SK-N-SH (cell line): ENCODE measurements at regions not wholly inside any gene's neighbourhood (a gene's known extent, or its start where the extent isn't known, plus 50 kb on each side); places are given as distances from the start of the nearest gene placed in this dataset.

Experiments used
- CTCF ChIA-PET: fragments of 300-600, 350-600 bp; formaldehyde crosslinking; extraction: SDS; loops from one replicate; lab custom pipeline; 2021; lab: Yijun Ruan, JAX
- POLR2A ChIA-PET: fragments of 350-600 bp; sonication (Branson Sonifier 250); formaldehyde crosslinking; extraction: SDS; loops from one replicate; lab custom pipeline; 2020; ENCODE audit warnings: antibody characterized with exemption, inconsistent platforms; lab: Yijun Ruan, JAX
- DNase-seq: peaks from one replicate; pipeline ENCODE4 v3.0.0; 2012
- H2AFZ ChIP-seq: fragments of 200-600 bp; sonication (generic); 2 replicates; pipeline ENCODE4 v1.8.1; 2016; ENCODE audit warnings: antibody characterized with exemption, mild to moderate bottlenecking, low read depth
- H3F3A ChIP-seq: fragments of 200-600 bp; sonication (generic); replicated peaks from 2 replicates; pipeline ENCODE3; 2016; ENCODE audit warnings: antibody characterized with exemption, mild to moderate bottlenecking; ENCODE audit not compliant: insufficient read depth
- H3K27ac ChIP-seq, 2 experiments: fragments of 200-500 bp in 1 of 2; fragments of 200-600 bp in 1 of 2; sonication (Bioruptor generic) in 1 of 2; sonication (generic), shearing (Covaris generic) in 1 of 2; 2 replicates each; pipeline versions ENCODE4 v1.5.1 to v1.6.1; 2014 to 2016; ENCODE audit warnings: low read depth in 2 of 2, inconsistent platforms in 1 of 2, low read length in 1 of 2, mild to moderate bottlenecking in 1 of 2, mixed read lengths in 1 of 2
- H3K27me3 ChIP-seq: fragments of 200-600 bp; sonication (generic), shearing (Covaris generic); 2 replicates; pipeline ENCODE4 v1.6.1; 2016; ENCODE audit warnings: mixed run types; ENCODE audit not compliant: insufficient read depth
- H3K36me3 ChIP-seq, 2 experiments: fragments of 200-500 bp in 1 of 2; fragments of 200-600 bp in 1 of 2; sonication (Bioruptor generic) in 1 of 2; sonication (generic) in 1 of 2; replicated peaks in 1 of 2; 2 replicates each; pipeline versions ENCODE3 to v1.5.1; 2014 to 2016; ENCODE audit warnings: low read length in 1 of 2, mild to moderate bottlenecking in 1 of 2; ENCODE audit not compliant: insufficient read depth in 2 of 2, control insufficient read depth in 1 of 2
- H3K4me1 ChIP-seq, 2 experiments: fragments of 200-500 bp in 1 of 2; fragments of 200-600 bp in 1 of 2; sonication (Bioruptor generic) in 1 of 2; sonication (generic), shearing (Covaris generic) in 1 of 2; 2 replicates each; pipeline versions ENCODE4 v1.5.1 to v1.6.1; 2014 to 2016; ENCODE audit warnings: low read depth in 1 of 2, low read length in 1 of 2, mixed run types in 1 of 2; ENCODE audit not compliant: insufficient read depth in 2 of 2, control insufficient read depth in 1 of 2
- H3K4me2 ChIP-seq: fragments of 200-600 bp; sonication (generic), shearing (Covaris generic); 2 replicates; pipeline ENCODE4 v1.6.1; 2017; ENCODE audit warnings: mixed run types
- H3K4me3 ChIP-seq, 2 experiments: fragments of 200-500 bp in 1 of 2; fragments of 200-600 bp in 1 of 2; sonication (Bioruptor generic) in 1 of 2; sonication (generic), shearing (Covaris generic) in 1 of 2; 2 replicates each; pipeline versions ENCODE4 v1.5.1 to v1.8.1; 2014 to 2016; ENCODE audit warnings: low read depth in 2 of 2, inconsistent platforms in 1 of 2, low read length in 1 of 2, mild to moderate bottlenecking in 1 of 2, mixed read lengths in 1 of 2, moderate library complexity in 1 of 2
- H3K79me2 ChIP-seq: fragments of 200-600 bp; sonication (generic); 2 replicates; pipeline ENCODE4 v1.8.1; 2017; ENCODE audit warnings: mild to moderate bottlenecking; ENCODE audit not compliant: insufficient read depth
- H3K9ac ChIP-seq: fragments of 200-600 bp; sonication (generic); 2 replicates; pipeline ENCODE4 v1.6.1; 2017; ENCODE audit warnings: mixed run types
- H3K9me2 ChIP-seq: fragments of 200-600 bp; sonication (generic); 2 replicates; pipeline ENCODE4 v1.6.1; 2017; ENCODE audit warnings: mixed run types
- H3K9me3 ChIP-seq: fragments of 200-600 bp; sonication (generic); 2 replicates; pipeline ENCODE4 v1.6.1; 2017; ENCODE audit warnings: mixed run types, mild to moderate bottlenecking, moderate library complexity
- H4K20me1 ChIP-seq: fragments of 200-600 bp; sonication (generic); 2 replicates; pipeline ENCODE4 v1.6.1; 2017; ENCODE audit warnings: mild to moderate bottlenecking, mixed run types; ENCODE audit not compliant: insufficient read depth
- CHD2 ChIP-seq: fragments of 150-350 bp; IDR thresholded peaks from 2 replicates; pipeline ENCODE4 v1.6.1; 2018; ENCODE audit warnings: low read length; ENCODE audit not compliant: partially characterized antibody
- EP300 ChIP-seq, 2 experiments: IDR thresholded peaks; 2 replicates each; pipeline versions ENCODE4 v1.4.0 to v1.6.1; 2012; ENCODE audit warnings: borderline replicate concordance in 1 of 2, low read depth in 1 of 2, low read length in 1 of 2
- EZH2phosphoT487 ChIP-seq: fragments of 200-600 bp; sonication (generic); IDR thresholded peaks from 2 replicates; pipeline ENCODE4 v1.6.1; 2017; ENCODE audit warnings: low read depth, mixed run types, mild to moderate bottlenecking, antibody characterized with exemption, moderate library complexity, borderline replicate concordance
- FOXM1 ChIP-seq: IDR thresholded peaks from 2 replicates; pipeline ENCODE4 v1.4.0; 2012; ENCODE audit warnings: low read depth, mild to moderate bottlenecking
- GABPA ChIP-seq: IDR thresholded peaks from 2 replicates; pipeline ENCODE4 v1.4.0; 2012; ENCODE audit warnings: low read depth, mild to moderate bottlenecking
- JUND ChIP-seq: IDR thresholded peaks from 2 replicates; pipeline ENCODE4 v1.4.0; 2012
- MEF2A ChIP-seq: IDR thresholded peaks from 2 replicates; pipeline ENCODE4 v1.4.0; 2012; ENCODE audit warnings: low read depth, borderline replicate concordance
- MXI1 ChIP-seq: IDR thresholded peaks from 2 replicates; pipeline ENCODE4 v1.6.1; 2012; ENCODE audit warnings: mild to moderate bottlenecking, low read depth, low read length, improper control_type of control experiment
- POLR2AphosphoS5 ChIP-seq: IDR thresholded peaks from 2 replicates; pipeline ENCODE4 v1.6.1; 2012; ENCODE audit warnings: low read depth, low read length
- RAD21 ChIP-seq: IDR thresholded peaks from 2 replicates; pipeline ENCODE4 v1.6.1; 2012; ENCODE audit warnings: mild to moderate bottlenecking, low read length
- RXRA ChIP-seq: IDR thresholded peaks from 2 replicates; pipeline ENCODE4 v1.4.0; 2012; ENCODE audit warnings: low read depth, mild to moderate bottlenecking, borderline replicate concordance
- TAF1 ChIP-seq: IDR thresholded peaks from 2 replicates; pipeline ENCODE4 v1.6.1; 2012; ENCODE audit warnings: low read depth, mild to moderate bottlenecking, low read length, moderate library complexity, borderline replicate concordance
- TEAD4 ChIP-seq: IDR thresholded peaks from 2 replicates; pipeline ENCODE4 v1.4.0; 2012; ENCODE audit warnings: mild to moderate bottlenecking, borderline replicate concordance; ENCODE audit not compliant: insufficient read depth
- WGBS: methylation state at CpG from one replicate; pipeline ENCODE4 v1.1.6; 2017; ENCODE audit warnings: low lambda C conversion rate; 5-methylcytosine and 5-hydroxymethylcytosine counted together
- TF ChIP-seq, protein P1 (sequence below): IDR thresholded peaks from 2 replicates; pipeline ENCODE4 v1.4.0; 2012; ENCODE audit warnings: low read depth, borderline replicate concordance
- TF ChIP-seq, protein P2 (sequence below): fragments of 200-600 bp; sonication (generic); IDR thresholded peaks from 2 replicates; pipeline ENCODE4 v1.6.1; 2017; ENCODE audit warnings: antibody characterized with exemption, mild to moderate bottlenecking, moderate library complexity
- TF ChIP-seq, protein P3 (sequence below): fragments of 150-350 bp; IDR thresholded peaks from 2 replicates; pipeline ENCODE4 v1.6.1; 2017; ENCODE audit warnings: antibody characterized with exemption, low read length, low read depth, borderline replicate concordance
- TF ChIP-seq, protein P4 (sequence below): fragments of 150-350 bp; IDR thresholded peaks from 2 replicates; pipeline ENCODE4 v1.6.1; 2016; ENCODE audit warnings: mild to moderate bottlenecking, low read depth, low read length
- TF ChIP-seq, protein P5 (sequence below): IDR thresholded peaks from 2 replicates; pipeline ENCODE4; 2012
- TF ChIP-seq, protein P6 (sequence below): IDR thresholded peaks from 2 replicates; pipeline ENCODE4 v1.4.0; 2012; ENCODE audit warnings: low read depth, borderline replicate concordance

DNA sequence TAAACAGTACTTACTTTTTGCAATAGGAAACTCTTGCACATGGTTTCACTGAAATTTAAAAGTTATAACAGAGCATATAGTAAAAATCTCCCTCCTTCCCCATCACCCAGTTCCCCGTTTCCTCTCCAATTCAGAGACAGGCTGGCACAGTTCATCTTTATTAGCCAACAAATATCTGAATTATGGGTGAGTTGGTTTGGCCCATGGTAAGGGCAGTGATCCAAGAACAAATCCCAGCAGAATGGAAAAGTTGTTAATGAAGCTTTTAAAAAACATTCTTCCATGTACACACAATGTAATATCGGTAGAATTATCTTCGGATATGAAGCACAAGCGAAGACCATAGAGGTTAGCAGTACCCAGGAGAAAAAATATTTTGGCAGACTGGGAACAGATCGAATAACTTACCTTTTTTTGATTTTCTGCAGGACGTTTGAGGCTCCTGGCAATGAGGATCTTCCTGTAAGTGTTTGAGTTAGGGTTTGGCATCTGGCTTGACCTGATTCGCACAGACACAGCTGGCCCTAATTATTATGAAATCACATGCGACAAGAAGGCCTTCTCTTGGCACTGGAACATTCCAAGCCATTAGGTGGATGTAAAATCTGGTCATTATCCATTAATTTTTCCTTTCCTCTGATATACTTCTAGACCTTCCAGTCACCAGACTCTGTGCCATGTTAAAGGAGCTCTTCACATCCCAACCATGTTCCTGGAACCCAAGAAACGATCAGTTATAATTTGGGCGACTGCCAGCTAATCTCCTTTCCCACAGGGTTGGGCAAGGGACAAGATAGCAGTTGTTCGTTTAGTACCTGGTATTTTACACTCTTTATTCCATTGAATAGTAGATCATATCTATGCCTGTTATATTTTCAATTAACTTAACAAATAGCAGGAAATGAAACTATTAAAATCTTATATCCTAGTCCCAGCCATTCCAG, 139.4 kb upstream of the TSC22D1 start (continued):
- TF ChIP-seq EZH2phosphoT487 = no peak
- TF ChIP-seq, protein P1, sequence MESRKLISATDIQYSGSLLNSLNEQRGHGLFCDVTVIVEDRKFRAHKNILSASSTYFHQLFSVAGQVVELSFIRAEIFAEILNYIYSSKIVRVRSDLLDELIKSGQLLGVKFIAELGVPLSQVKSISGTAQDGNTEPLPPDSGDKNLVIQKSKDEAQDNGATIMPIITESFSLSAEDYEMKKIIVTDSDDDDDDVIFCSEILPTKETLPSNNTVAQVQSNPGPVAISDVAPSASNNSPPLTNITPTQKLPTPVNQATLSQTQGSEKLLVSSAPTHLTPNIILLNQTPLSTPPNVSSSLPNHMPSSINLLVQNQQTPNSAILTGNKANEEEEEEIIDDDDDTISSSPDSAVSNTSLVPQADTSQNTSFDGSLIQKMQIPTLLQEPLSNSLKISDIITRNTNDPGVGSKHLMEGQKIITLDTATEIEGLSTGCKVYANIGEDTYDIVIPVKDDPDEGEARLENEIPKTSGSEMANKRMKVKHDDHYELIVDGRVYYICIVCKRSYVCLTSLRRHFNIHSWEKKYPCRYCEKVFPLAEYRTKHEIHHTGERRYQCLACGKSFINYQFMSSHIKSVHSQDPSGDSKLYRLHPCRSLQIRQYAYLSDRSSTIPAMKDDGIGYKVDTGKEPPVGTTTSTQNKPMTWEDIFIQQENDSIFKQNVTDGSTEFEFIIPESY = no peak
- TF ChIP-seq FOXM1 = no peak

DNA sequence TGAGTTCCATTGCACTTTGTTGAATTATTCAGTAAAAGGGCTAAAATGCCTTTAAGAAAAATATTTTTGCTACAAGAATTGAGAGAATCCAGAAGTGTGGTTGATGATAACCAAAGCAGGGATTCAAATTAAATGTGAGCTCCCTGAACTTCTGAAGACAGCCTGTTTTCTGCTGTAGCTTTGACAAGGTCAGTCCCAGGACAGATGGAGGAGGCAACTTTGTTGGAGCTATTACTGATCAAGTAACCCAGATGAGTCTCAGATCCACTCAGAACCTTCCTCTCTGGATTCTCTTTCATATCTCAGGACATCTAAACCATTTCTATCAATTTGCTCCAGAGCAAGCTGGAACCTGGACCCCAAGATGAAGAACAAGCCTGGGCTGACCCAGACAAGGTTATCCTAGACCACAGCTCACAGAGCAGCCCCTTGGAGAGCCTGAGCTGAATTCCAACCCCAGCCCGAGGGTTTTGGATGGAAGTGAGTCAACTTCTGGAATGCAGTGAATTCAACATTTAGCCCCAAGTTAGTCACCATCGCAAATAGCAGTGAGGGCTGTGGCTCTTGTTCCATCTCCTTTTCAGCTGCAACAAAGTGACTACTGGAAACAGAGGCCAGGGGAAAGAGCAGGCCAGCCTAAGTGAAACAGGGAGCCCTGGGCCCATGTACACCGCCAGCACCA, 137.8 kb upstream of the TSC22D1 start:
- no peak for DNase-seq
- H4K20me1 ChIP-seq = no peaks in the 10 kb centered on the region
- H3F3A ChIP-seq = peaks cover 54% of the 10 kb centered on the region
- ChIA-PET CTCF (interaction anchor here (1.3 kb wide), 1 partner anchor 17 kb away, joined by 3 read pairs; no protein-coding TSS in a partner anchor), POLR2A (no interaction called here)
- H3K4me1 ChIP-seq = peaks cover 14 to 27% of the 10 kb centered on the region in 2 experiments; a peak in 3 of 4 replicates
- WGBS = 11% methylated on average over 3 of the region's 3 CpGs
- peak overlapping the region; percentile 73 for H3K9ac ChIP-seq
- no peaks in the 10 kb centered on the region for H3K27me3 ChIP-seq
- H3K79me2 ChIP-seq = peaks cover 6% of the 10 kb centered on the region
- peak overlapping the region; percentile 93 to 98 for H3K27ac ChIP-seq
- no peaks in the 10 kb centered on the region for H3K9me2 ChIP-seq
- H3K4me2 ChIP-seq = peak overlapping the region; percentile 47
- H3K4me3 ChIP-seq = no peak overlapping the region
- peak overlapping the region; percentile 32; the same call in 1 of the 2 replicates for H2AFZ ChIP-seq
- H3K36me3 ChIP-seq = peaks cover 0 to 1% of the 10 kb centered on the region in 2 experiments
- H3K9me3 ChIP-seq = no peaks in the 10 kb centered on the region
- TF ChIP-seq EP300 (IDR thresholded peaks at IDR 0.05; ENCODE audit: borderline replicate concordance in 1 of 2, low read depth in 1 of 2, low read length in 1 of 2) = peak in 1 of 2 experiments; percentile 92; a peak in 2 of 4 replicates
- peak; percentile 98 for TF ChIP-seq TEAD4
- peak; percentile 94 for TF ChIP-seq JUND
- TF ChIP-seq RXRA = peak; percentile 87; the same call in 1 of the 2 replicates
- TF ChIP-seq, protein P2, sequence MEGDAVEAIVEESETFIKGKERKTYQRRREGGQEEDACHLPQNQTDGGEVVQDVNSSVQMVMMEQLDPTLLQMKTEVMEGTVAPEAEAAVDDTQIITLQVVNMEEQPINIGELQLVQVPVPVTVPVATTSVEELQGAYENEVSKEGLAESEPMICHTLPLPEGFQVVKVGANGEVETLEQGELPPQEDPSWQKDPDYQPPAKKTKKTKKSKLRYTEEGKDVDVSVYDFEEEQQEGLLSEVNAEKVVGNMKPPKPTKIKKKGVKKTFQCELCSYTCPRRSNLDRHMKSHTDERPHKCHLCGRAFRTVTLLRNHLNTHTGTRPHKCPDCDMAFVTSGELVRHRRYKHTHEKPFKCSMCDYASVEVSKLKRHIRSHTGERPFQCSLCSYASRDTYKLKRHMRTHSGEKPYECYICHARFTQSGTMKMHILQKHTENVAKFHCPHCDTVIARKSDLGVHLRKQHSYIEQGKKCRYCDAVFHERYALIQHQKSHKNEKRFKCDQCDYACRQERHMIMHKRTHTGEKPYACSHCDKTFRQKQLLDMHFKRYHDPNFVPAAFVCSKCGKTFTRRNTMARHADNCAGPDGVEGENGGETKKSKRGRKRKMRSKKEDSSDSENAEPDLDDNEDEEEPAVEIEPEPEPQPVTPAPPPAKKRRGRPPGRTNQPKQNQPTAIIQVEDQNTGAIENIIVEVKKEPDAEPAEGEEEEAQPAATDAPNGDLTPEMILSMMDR = no peak
- TF ChIP-seq, protein P3, sequence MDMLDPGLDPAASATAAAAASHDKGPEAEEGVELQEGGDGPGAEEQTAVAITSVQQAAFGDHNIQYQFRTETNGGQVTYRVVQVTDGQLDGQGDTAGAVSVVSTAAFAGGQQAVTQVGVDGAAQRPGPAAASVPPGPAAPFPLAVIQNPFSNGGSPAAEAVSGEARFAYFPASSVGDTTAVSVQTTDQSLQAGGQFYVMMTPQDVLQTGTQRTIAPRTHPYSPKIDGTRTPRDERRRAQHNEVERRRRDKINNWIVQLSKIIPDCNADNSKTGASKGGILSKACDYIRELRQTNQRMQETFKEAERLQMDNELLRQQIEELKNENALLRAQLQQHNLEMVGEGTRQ = no peak
- no peak for TF ChIP-seq GABPA
- TF ChIP-seq, protein P4, sequence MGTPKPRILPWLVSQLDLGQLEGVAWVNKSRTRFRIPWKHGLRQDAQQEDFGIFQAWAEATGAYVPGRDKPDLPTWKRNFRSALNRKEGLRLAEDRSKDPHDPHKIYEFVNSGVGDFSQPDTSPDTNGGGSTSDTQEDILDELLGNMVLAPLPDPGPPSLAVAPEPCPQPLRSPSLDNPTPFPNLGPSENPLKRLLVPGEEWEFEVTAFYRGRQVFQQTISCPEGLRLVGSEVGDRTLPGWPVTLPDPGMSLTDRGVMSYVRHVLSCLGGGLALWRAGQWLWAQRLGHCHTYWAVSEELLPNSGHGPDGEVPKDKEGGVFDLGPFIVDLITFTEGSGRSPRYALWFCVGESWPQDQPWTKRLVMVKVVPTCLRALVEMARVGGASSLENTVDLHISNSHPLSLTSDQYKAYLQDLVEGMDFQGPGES = no peak
- TF ChIP-seq, protein P5, sequence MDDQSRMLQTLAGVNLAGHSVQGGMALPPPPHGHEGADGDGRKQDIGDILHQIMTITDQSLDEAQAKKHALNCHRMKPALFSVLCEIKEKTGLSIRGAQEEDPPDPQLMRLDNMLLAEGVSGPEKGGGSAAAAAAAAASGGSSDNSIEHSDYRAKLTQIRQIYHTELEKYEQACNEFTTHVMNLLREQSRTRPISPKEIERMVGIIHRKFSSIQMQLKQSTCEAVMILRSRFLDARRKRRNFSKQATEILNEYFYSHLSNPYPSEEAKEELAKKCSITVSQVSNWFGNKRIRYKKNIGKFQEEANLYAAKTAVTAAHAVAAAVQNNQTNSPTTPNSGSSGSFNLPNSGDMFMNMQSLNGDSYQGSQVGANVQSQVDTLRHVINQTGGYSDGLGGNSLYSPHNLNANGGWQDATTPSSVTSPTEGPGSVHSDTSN = peak; percentile 50
- TF ChIP-seq MXI1 = no peak
- TF ChIP-seq RAD21 = no peak
- no peak; the same call in 1 of the 2 replicates for TF ChIP-seq FOXM1
- TF ChIP-seq MEF2A = peak; percentile 47; the same call in 1 of the 2 replicates
- 0 out of 2 replicates have a peak, but pooled peaks have one; percentile 34 for TF ChIP-seq POLR2AphosphoS5
- TF ChIP-seq, protein P6, sequence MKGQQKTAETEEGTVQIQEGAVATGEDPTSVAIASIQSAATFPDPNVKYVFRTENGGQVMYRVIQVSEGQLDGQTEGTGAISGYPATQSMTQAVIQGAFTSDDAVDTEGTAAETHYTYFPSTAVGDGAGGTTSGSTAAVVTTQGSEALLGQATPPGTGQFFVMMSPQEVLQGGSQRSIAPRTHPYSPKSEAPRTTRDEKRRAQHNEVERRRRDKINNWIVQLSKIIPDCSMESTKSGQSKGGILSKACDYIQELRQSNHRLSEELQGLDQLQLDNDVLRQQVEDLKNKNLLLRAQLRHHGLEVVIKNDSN = no peak
- no peak for TF ChIP-seq CHD2
- no peak for TF ChIP-seq TAF1
